Vagina (tissue), 2 donors: ENCODE measurements at regions not wholly inside any gene's neighbourhood (a gene's known extent, or its start where the extent isn't known, plus 50 kb on each side); places are given as distances from the start of the nearest gene placed in this dataset.

Source experiments
- POLR2A ChIP-seq, 2 donors: fragments of 450-650 bp; IDR thresholded peaks; one replicate each; pipeline ENCODE4 v1.6.1; 2017; ENCODE audit warnings: antibody characterized with exemption in 2 of 2, mild to moderate bottlenecking in 2 of 2, moderate library complexity in 2 of 2
- POLR2AphosphoS5 ChIP-seq, 2 donors: sonication (generic); formaldehyde crosslinking; IDR thresholded peaks; one replicate each; pipeline ENCODE4 v1.9.0; 2017; ENCODE audit warnings: antibody characterized with exemption in 2 of 2, mild to moderate bottlenecking in 2 of 2, low read depth in 1 of 2; ENCODE audit not compliant: insufficient read depth in 1 of 2
- TF ChIP-seq, protein P1 (sequence below), 3 experiments: fragments of 450-650 bp in 2 of 3; fragments of 200-600 bp in 1 of 3; sonication (generic) in 1 of 3; IDR thresholded peaks; one replicate each; pipeline ENCODE4 v1.5.1; 2017 to 2019; ENCODE audit warnings: antibody characterized with exemption in 3 of 3, mild to moderate bottlenecking in 2 of 3, moderate library complexity in 2 of 3

DNA sequence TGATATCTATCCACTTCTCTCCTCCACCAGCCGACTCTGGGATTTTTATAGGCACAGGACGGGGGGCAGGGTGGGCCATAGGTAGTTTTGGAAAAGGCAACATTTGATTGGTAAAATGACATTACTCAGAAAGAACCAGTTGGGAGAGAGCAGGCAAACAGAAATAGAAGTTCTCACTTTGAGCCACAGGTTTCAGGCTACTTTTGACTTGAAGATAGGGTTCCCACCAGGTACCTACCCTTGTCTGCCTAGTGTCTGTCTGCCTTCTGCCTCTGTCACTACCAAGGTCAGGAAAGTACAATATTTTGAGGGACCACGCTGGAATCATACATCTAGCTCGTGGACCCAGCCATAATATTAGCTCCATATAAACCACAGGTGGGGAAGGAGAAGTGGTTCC is 412.9 kb upstream of the GRM7 start:
- TF ChIP-seq, protein P1, sequence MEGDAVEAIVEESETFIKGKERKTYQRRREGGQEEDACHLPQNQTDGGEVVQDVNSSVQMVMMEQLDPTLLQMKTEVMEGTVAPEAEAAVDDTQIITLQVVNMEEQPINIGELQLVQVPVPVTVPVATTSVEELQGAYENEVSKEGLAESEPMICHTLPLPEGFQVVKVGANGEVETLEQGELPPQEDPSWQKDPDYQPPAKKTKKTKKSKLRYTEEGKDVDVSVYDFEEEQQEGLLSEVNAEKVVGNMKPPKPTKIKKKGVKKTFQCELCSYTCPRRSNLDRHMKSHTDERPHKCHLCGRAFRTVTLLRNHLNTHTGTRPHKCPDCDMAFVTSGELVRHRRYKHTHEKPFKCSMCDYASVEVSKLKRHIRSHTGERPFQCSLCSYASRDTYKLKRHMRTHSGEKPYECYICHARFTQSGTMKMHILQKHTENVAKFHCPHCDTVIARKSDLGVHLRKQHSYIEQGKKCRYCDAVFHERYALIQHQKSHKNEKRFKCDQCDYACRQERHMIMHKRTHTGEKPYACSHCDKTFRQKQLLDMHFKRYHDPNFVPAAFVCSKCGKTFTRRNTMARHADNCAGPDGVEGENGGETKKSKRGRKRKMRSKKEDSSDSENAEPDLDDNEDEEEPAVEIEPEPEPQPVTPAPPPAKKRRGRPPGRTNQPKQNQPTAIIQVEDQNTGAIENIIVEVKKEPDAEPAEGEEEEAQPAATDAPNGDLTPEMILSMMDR (IDR thresholded peaks at IDR 0.05): no peak
- TF ChIP-seq POLR2A (IDR thresholded peaks at IDR 0.05) (no peak), POLR2AphosphoS5 (IDR thresholded peaks at IDR 0.05; ENCODE audit: insufficient read depth in 1 of 2, low read depth in 1 of 2) (no peak)
